ENCODE measurements at regions not wholly inside any gene's neighbourhood (a gene's known extent, or its start where the extent isn't known, plus 50 kb on each side); places are given as distances from the start of the nearest gene placed in this dataset.
"Not testable (repeated sequence)": the region's sequence is repeated elsewhere in the genome, so short reads cannot be mapped to it uniquely, and the experiment has no call there.

- H3K4me3 ChIP-seq (ENCODE audit: low read length in 2 of 2): no peak overlapping the region
- DNase-seq (no peak), ATAC-seq (ENCODE audit: low FRiP score) (no peak)
- H3K4me1 ChIP-seq (ENCODE audit: control insufficient read depth in 1 of 2, insufficient read depth in 2 of 2, low read length in 2 of 2): no peaks in the 10 kb centered on the region
- H3K27ac ChIP-seq (ENCODE audit: low read depth in 1 of 2, low read length in 2 of 2): no peak overlapping the region
- peaks cover 0 to 1% of the 10 kb centered on the region in 2 donors for H3K27me3 ChIP-seq (ENCODE audit: control insufficient read depth in 1 of 2, insufficient read depth in 2 of 2, low read length in 1 of 2)
- peaks cover 3% of the 10 kb centered on the region for H3K9me3 ChIP-seq (ENCODE audit: control insufficient read depth, low read length)
- WGBS, 2 donors: 45 to 48% methylated on average over 4 of the region's 4 CpGs
- no peaks in the 10 kb centered on the region for H3K36me3 ChIP-seq (ENCODE audit: control insufficient read depth in 1 of 2, insufficient read depth in 2 of 2, low read length in 1 of 2)
- intact Hi-C loops (cut with DNase I): no loop called here
Measured at GRCh38 chr18:53838746-53839145, 385.7 kb downstream of the MBD2 start.

DNA sequence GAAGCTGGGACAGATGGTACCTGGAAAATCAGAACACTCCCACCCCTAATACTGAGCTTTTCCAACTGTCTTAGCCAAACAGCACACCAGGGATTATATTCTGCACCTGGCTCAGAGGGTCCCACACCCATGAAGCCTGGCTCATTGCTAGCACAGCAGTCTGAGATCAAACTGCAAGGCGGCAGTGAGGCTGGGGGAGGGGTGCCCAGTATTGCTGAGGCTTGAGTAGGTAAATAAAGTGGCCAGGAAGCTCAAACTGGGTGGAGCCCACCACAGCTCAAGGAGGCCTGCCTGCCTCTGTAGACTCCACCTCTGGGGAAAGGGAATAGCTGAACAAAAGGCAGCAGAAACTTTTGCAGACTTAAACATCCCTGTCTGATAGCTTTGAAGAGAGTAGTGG lies 403.3 kb downstream of the MBD2 start:
- H3K27me3 ChIP-seq (ENCODE audit: control insufficient read depth in 1 of 2, insufficient read depth in 2 of 2, low read length in 1 of 2); H3K9me3 ChIP-seq (ENCODE audit: control insufficient read depth, low read length); H3K4me1 ChIP-seq (ENCODE audit: control insufficient read depth in 1 of 2, insufficient read depth in 2 of 2, low read length in 2 of 2); H3K4me3 ChIP-seq (ENCODE audit: low read length in 2 of 2); H3K36me3 ChIP-seq (ENCODE audit: control insufficient read depth in 1 of 2, insufficient read depth in 2 of 2, low read length in 1 of 2); DNase-seq; ATAC-seq (ENCODE audit: low FRiP score); H3K27ac ChIP-seq (ENCODE audit: low read depth in 1 of 2, low read length in 2 of 2); intact Hi-C loops (cut with DNase I): not testable (repeated sequence)
- WGBS, 2 donors: 25 to 37% methylated on average over 1 of the region's 1 CpG

DNA sequence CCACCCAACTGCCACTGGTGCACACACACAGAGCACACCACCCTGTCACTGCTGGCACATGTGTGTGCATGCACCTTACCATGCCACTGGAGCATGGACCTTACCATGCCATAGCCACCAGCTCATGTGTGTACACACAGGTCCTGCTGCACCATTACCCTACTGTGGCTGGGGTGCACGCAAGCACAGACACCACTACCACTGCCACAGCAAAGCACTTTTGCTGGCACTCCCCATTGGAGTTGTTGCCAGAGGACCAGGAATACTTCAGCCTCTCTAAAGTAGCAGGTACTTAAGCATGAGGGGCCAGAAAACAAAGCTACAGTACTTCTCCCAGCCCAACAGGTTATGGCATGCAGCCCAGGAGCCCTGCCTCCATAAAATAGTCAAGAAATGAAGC lies 404.8 kb downstream of the MBD2 start:
- H3K27me3 ChIP-seq (ENCODE audit: control insufficient read depth in 1 of 2, insufficient read depth in 2 of 2, low read length in 1 of 2): no peaks in the 10 kb centered on the region
- H3K4me1 ChIP-seq (ENCODE audit: control insufficient read depth in 1 of 2, insufficient read depth in 2 of 2, low read length in 2 of 2): no peaks in the 10 kb centered on the region
- ATAC-seq (ENCODE audit: low FRiP score) (no peak), DNase-seq (no peak)
- H3K9me3 ChIP-seq (ENCODE audit: control insufficient read depth, low read length): peaks cover 2% of the 10 kb centered on the region
- WGBS, 2 donors: 80 to 89% methylated on average over 1 of the region's 1 CpG
- H3K4me3 ChIP-seq (ENCODE audit: low read length in 2 of 2): no peak overlapping the region
- no peak overlapping the region for H3K27ac ChIP-seq (ENCODE audit: low read depth in 1 of 2, low read length in 2 of 2)
- no peaks in the 10 kb centered on the region for H3K36me3 ChIP-seq (ENCODE audit: control insufficient read depth in 1 of 2, insufficient read depth in 2 of 2, low read length in 1 of 2)
- intact Hi-C loops (cut with DNase I): no loop called here

DNA sequence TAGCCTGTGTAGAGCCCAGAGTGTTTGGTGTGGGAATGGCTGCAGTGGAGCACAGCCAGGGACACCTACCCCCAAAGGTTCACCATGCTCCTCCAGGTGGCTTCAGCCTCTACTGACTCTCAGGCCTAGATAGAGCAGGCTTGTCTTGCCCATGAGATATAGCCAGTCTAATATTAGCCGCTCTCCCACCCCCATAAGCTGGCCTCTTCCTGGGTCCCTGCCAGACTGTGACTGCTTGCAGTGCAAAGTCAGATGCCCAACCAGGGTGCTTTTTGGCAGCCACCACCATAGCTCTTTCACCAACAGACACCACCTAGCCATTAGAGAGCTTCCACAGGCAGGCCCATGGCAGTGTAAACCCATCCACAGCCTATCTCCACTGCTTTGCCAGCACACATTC lies 405.3 kb downstream of the MBD2 start:
- peaks cover 2% of the 10 kb centered on the region for H3K9me3 ChIP-seq (ENCODE audit: control insufficient read depth, low read length)
- H3K27me3 ChIP-seq (ENCODE audit: control insufficient read depth in 1 of 2, insufficient read depth in 2 of 2, low read length in 1 of 2): no peaks in the 10 kb centered on the region
- no peaks in the 10 kb centered on the region for H3K4me1 ChIP-seq (ENCODE audit: control insufficient read depth in 1 of 2, insufficient read depth in 2 of 2, low read length in 2 of 2)
- H3K4me3 ChIP-seq (ENCODE audit: low read length in 2 of 2): no peak overlapping the region
- H3K36me3 ChIP-seq (ENCODE audit: control insufficient read depth in 1 of 2, insufficient read depth in 2 of 2, low read length in 1 of 2): no peaks in the 10 kb centered on the region
- DNase-seq: no peak
- WGBS, 2 donors: 48 to 73% methylated on average over 1 of the region's 1 CpG
- no peak for ATAC-seq (ENCODE audit: low FRiP score)
- H3K27ac ChIP-seq (ENCODE audit: low read depth in 1 of 2, low read length in 2 of 2): no peak overlapping the region
- intact Hi-C loops (cut with DNase I): no loop called here

DNA sequence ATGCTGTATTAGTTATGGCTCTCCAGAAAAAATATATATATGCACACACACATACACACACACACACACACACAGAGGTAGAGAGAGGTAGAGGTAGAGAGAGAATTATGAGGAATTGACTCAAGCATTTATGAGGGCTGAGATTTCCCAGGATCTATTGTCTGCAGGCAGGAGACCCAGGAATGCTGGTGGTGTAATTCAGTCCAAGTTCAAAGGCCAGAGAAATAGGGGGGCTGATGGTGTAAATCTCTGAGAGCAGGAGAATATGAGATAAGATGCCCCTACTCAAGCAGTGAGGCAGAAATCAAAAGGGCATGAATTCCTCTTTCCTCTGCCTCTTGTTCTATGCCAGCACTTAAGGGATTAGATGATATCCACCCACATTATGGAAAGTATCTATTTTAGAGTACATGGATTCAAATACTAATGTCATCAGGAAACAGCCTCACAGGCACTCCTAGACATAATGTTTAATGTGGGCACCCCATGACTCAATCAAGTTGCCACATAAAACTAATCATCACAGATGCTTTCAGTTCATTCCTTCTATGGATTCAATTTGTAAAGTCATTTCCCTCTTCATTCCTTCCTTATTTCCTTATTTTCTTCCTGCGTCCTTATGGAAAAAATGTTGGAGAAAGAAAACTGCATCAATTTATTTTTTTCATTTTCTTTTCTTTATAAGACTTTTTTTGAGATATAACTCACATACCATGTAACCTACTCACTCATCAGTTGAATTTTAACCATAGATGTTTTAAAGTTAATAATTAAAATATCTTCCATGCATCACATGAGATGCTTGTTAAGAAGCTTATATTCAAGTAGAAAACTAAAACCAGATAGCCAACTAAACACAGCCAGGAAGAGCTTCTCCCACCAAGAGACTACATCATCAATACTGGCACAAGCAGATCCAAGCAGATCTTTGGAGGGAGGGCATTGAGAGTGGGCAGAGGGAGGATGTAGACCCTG lies 406.2 kb downstream of the MBD2 start:
- no peak overlapping the region for H3K27ac ChIP-seq (ENCODE audit: low read depth in 1 of 2, low read length in 2 of 2)
- H3K9me3 ChIP-seq (ENCODE audit: control insufficient read depth, low read length): peaks cover 2% of the 10 kb centered on the region
- 83 to 89% methylated on average over 1 of the region's 1 CpG for WGBS, 2 donors
- H3K4me1 ChIP-seq (ENCODE audit: control insufficient read depth in 1 of 2, insufficient read depth in 2 of 2, low read length in 2 of 2): no peaks in the 10 kb centered on the region
- H3K4me3 ChIP-seq (ENCODE audit: low read length in 2 of 2): no peak overlapping the region
- no peaks in the 10 kb centered on the region for H3K36me3 ChIP-seq (ENCODE audit: control insufficient read depth in 1 of 2, insufficient read depth in 2 of 2, low read length in 1 of 2)
- H3K27me3 ChIP-seq (ENCODE audit: control insufficient read depth in 1 of 2, insufficient read depth in 2 of 2, low read length in 1 of 2): no peaks in the 10 kb centered on the region
- intact Hi-C loops (cut with DNase I): no loop called here
- no peak for DNase-seq
- ATAC-seq (ENCODE audit: low FRiP score): no peak

DNA sequence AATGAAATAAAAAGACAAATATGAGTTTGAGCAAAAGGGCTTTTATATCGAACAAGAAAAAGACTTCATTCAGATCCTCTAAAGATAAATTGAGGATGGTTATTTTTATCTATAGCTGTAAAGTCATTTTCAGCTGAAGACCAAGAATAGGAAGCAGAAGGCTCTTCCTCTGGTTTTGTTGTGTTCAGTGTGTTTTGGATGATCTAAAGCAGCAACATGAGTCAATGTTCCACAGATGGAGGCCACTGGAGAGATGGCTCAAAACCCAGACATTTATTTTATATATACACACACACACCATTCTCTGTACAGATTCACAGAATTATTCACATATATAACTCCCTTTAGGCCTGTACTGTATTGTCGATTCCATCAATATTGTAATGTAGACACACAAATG lies 424.3 kb downstream of the MBD2 start:
- ATAC-seq (ENCODE audit: low FRiP score) (no peak), DNase-seq (no peak)
- intact Hi-C loops (cut with DNase I): no loop called here
- 90 to 93% methylated on average over 2 of the region's 2 CpGs for WGBS, 2 donors
- Histone ChIP-seq H3K27ac (ENCODE audit: low read depth in 1 of 2, low read length in 2 of 2) (no peak overlapping the region), H3K4me1 (ENCODE audit: control insufficient read depth in 1 of 2, insufficient read depth in 2 of 2, low read length in 2 of 2) (no peaks in the 10 kb centered on the region), H3K36me3 (ENCODE audit: control insufficient read depth in 1 of 2, insufficient read depth in 2 of 2, low read length in 1 of 2) (no peaks in the 10 kb centered on the region), H3K27me3 (ENCODE audit: control insufficient read depth in 1 of 2, insufficient read depth in 2 of 2, low read length in 1 of 2) (no peaks in the 10 kb centered on the region), H3K9me3 (ENCODE audit: control insufficient read depth, low read length) (no peaks in the 10 kb centered on the region), H3K4me3 (ENCODE audit: low read length in 2 of 2) (no peak overlapping the region)

- DNase-seq (no peak), ATAC-seq (ENCODE audit: low FRiP score) (no peak)
- Histone ChIP-seq H3K4me1 (ENCODE audit: control insufficient read depth in 1 of 2, insufficient read depth in 2 of 2, low read length in 2 of 2) (no peaks in the 10 kb centered on the region), H3K9me3 (ENCODE audit: control insufficient read depth, low read length) (no peaks in the 10 kb centered on the region), H3K27ac (ENCODE audit: low read depth in 1 of 2, low read length in 2 of 2) (no peak overlapping the region), H3K4me3 (ENCODE audit: low read length in 2 of 2) (no peak overlapping the region), H3K27me3 (ENCODE audit: control insufficient read depth in 1 of 2, insufficient read depth in 2 of 2, low read length in 1 of 2) (no peaks in the 10 kb centered on the region), H3K36me3 (ENCODE audit: control insufficient read depth in 1 of 2, insufficient read depth in 2 of 2, low read length in 1 of 2) (no peaks in the 10 kb centered on the region)
- intact Hi-C loops (cut with DNase I): no loop called here
Measured at GRCh38 chr18:53799134-53799533, 425.3 kb downstream of the MBD2 start.

GRCh38 chr18:53798516-53798915 lies 426.0 kb downstream of the MBD2 start:
- WGBS, 2 donors: 82 to 89% methylated on average over 1 of the region's 1 CpG
- ATAC-seq (ENCODE audit: low FRiP score) (no peak), DNase-seq (no peak)
- H3K36me3 ChIP-seq (ENCODE audit: control insufficient read depth in 1 of 2, insufficient read depth in 2 of 2, low read length in 1 of 2): no peaks in the 10 kb centered on the region
- H3K27ac ChIP-seq (ENCODE audit: low read depth in 1 of 2, low read length in 2 of 2): no peak overlapping the region
- no peaks in the 10 kb centered on the region for H3K27me3 ChIP-seq (ENCODE audit: control insufficient read depth in 1 of 2, insufficient read depth in 2 of 2, low read length in 1 of 2)
- H3K4me3 ChIP-seq (ENCODE audit: low read length in 2 of 2): no peak overlapping the region
- H3K9me3 ChIP-seq (ENCODE audit: control insufficient read depth, low read length): no peaks in the 10 kb centered on the region
- intact Hi-C loops (cut with DNase I): no loop called here
- H3K4me1 ChIP-seq (ENCODE audit: control insufficient read depth in 1 of 2, insufficient read depth in 2 of 2, low read length in 2 of 2): no peaks in the 10 kb centered on the region

DNA sequence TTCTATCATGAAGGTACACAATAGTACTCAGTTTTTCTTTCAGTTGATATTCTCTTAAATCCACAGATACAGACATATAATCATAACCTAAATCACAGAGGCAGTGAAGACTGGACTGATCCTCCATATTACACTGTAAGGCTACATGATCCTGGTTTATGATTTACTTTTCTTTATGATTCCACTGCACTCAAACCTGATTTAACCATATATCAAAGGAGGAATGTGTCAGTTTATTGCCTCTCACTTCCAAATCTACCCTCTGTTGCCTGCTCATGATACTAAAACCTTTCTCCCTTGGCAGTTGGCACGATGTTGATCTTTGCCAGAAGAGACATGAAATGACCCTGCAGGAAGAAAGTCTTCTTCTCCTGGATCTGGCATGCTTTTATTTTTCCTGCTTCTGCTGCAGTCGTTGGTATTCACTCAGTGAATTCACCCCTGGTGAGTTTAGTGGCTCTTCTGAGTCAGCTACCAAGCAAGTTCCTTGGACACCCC lies 426.4 kb downstream of the MBD2 start:
- Histone ChIP-seq H3K27me3 (ENCODE audit: control insufficient read depth in 1 of 2, insufficient read depth in 2 of 2, low read length in 1 of 2) (no peaks in the 10 kb centered on the region), H3K4me1 (ENCODE audit: control insufficient read depth in 1 of 2, insufficient read depth in 2 of 2, low read length in 2 of 2) (no peaks in the 10 kb centered on the region), H3K4me3 (ENCODE audit: low read length in 2 of 2) (no peak overlapping the region), H3K36me3 (ENCODE audit: control insufficient read depth in 1 of 2, insufficient read depth in 2 of 2, low read length in 1 of 2) (no peaks in the 10 kb centered on the region), H3K9me3 (ENCODE audit: control insufficient read depth, low read length) (no peaks in the 10 kb centered on the region), H3K27ac (ENCODE audit: low read depth in 1 of 2, low read length in 2 of 2) (no peak overlapping the region)
- intact Hi-C loops (cut with DNase I): no loop called here
- ATAC-seq (ENCODE audit: low FRiP score) (no peak), DNase-seq (no peak)
- 57 to 62% methylated on average over 2 of the region's 2 CpGs for WGBS, 2 donors
